HL-60 (cell line): ENCODE measurements at regions not wholly inside any gene's neighbourhood (a gene's known extent, or its start where the extent isn't known, plus 50 kb on each side); places are given as distances from the start of the nearest gene placed in this dataset.

Experiments used
- DNase-seq, 2 experiments: peaks; one replicate each; pipeline ENCODE4 v3.0.0-alpha.2; 2010 to 2020; ENCODE audit warnings: low read depth in 1 of 2, low spot score in 1 of 2
- H3K27ac ChIP-seq: fragments of 250-450 bp; sonication (Bioruptor Pico); replicated peaks from 2 replicates; pipeline ENCODE4 v1.5.1; 2020; ENCODE audit warnings: mild to moderate bottlenecking, moderate library complexity
- H3K27me3 ChIP-seq: fragments of 250-450 bp; sonication (Bioruptor Pico); 2 replicates; pipeline ENCODE4 v1.5.1; 2021; ENCODE audit warnings: mild to moderate bottlenecking, moderate library complexity; ENCODE audit not compliant: insufficient read depth, poor library complexity, severe bottlenecking
- H3K4me3 ChIP-seq: replicated peaks from 2 replicates; pipeline ENCODE4 v1.5.1; 2011; ENCODE audit warnings: mild to moderate bottlenecking, control low read depth, low read length; ENCODE audit not compliant: insufficient read depth
- GABPA ChIP-seq: IDR thresholded peaks from 2 replicates; pipeline ENCODE4 v1.6.1; 2012; ENCODE audit warnings: low read depth
- POLR2AphosphoS5 ChIP-seq: IDR thresholded peaks from 2 replicates; pipeline ENCODE4 v1.6.1; 2012; ENCODE audit warnings: low read depth
- SPI1 ChIP-seq: IDR thresholded peaks from 2 replicates; pipeline ENCODE4 v1.6.1; 2012; ENCODE audit warnings: low read depth, mild to moderate bottlenecking, borderline replicate concordance
- TF ChIP-seq, protein P1 (sequence below): IDR thresholded peaks from one replicate; pipeline ENCODE4 v1.5.1; 2011; ENCODE audit warnings: low read length, control low read depth, inconsistent platforms; ENCODE audit not compliant: insufficient read depth
- TF ChIP-seq, protein P2 (sequence below): IDR thresholded peaks from 2 replicates; pipeline ENCODE4 v1.6.1; 2012; ENCODE audit warnings: low read depth; ENCODE audit not compliant: insufficient replicate concordance

DNA sequence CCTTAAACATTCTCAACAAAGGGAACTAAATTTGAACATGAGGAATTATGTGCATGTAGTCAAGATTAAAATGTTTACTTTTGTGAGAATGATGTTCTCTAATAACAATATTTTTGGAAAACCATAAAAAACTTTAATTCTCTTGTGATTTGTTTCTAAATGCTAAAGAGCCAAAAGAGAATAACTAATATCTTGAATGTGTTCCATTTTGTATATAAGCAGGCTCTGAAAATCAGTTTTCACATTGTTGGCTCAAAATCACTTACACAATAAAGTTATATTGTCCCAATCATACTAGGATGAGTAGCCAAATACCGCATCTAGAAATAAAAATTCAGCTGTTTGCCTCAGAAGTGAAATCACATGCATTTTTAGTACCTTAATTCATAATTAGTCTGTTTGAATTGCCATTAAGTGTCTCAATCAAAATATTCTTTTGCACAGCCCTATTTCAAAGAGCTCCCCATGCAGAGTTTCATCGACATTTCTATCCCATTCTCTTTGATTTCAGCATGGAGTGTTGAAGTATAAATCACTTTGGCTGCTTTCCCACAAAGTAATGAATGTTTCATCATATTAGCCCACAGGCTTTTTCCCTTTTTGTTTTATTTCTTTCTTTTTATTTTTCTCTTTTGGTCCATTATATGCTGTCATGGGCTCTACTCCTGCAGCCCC is 420.3 kb upstream of the POM121L12 start:
- Histone ChIP-seq H3K27me3 (no peaks in the 10 kb centered on the region), H3K4me3 (no peak overlapping the region), H3K27ac (no peak overlapping the region)
- TF ChIP-seq, protein P1, sequence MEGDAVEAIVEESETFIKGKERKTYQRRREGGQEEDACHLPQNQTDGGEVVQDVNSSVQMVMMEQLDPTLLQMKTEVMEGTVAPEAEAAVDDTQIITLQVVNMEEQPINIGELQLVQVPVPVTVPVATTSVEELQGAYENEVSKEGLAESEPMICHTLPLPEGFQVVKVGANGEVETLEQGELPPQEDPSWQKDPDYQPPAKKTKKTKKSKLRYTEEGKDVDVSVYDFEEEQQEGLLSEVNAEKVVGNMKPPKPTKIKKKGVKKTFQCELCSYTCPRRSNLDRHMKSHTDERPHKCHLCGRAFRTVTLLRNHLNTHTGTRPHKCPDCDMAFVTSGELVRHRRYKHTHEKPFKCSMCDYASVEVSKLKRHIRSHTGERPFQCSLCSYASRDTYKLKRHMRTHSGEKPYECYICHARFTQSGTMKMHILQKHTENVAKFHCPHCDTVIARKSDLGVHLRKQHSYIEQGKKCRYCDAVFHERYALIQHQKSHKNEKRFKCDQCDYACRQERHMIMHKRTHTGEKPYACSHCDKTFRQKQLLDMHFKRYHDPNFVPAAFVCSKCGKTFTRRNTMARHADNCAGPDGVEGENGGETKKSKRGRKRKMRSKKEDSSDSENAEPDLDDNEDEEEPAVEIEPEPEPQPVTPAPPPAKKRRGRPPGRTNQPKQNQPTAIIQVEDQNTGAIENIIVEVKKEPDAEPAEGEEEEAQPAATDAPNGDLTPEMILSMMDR: no peak
- TF ChIP-seq GABPA: no peak
- no peak for TF ChIP-seq SPI1
- TF ChIP-seq, protein P2, sequence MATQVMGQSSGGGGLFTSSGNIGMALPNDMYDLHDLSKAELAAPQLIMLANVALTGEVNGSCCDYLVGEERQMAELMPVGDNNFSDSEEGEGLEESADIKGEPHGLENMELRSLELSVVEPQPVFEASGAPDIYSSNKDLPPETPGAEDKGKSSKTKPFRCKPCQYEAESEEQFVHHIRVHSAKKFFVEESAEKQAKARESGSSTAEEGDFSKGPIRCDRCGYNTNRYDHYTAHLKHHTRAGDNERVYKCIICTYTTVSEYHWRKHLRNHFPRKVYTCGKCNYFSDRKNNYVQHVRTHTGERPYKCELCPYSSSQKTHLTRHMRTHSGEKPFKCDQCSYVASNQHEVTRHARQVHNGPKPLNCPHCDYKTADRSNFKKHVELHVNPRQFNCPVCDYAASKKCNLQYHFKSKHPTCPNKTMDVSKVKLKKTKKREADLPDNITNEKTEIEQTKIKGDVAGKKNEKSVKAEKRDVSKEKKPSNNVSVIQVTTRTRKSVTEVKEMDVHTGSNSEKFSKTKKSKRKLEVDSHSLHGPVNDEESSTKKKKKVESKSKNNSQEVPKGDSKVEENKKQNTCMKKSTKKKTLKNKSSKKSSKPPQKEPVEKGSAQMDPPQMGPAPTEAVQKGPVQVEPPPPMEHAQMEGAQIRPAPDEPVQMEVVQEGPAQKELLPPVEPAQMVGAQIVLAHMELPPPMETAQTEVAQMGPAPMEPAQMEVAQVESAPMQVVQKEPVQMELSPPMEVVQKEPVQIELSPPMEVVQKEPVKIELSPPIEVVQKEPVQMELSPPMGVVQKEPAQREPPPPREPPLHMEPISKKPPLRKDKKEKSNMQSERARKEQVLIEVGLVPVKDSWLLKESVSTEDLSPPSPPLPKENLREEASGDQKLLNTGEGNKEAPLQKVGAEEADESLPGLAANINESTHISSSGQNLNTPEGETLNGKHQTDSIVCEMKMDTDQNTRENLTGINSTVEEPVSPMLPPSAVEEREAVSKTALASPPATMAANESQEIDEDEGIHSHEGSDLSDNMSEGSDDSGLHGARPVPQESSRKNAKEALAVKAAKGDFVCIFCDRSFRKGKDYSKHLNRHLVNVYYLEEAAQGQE: no peak
- no peak for TF ChIP-seq POLR2AphosphoS5
- no peak for DNase-seq

DNA sequence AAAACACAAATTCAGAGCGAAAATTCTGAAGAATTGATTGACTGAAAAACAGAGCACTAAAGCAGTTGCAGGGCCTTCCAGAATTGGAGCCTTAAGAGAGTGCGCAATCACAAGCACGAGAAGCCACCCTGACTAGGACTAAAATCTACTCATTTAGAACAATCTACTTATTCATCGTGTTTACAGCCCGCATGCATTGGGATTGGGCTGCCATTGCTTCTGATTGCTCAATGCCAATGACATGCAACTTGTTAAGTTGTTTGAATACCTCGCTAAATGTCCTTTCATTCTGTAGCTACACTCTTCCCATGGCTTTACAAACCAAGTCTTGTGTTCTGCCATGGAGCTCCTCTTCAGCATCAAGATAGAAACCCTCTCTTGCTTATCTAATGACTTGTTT is 425.9 kb upstream of the POM121L12 start:
- H3K27me3 ChIP-seq: no peaks in the 10 kb centered on the region
- H3K27ac ChIP-seq: no peak overlapping the region
- TF ChIP-seq, protein P2: no peak
- TF ChIP-seq, protein P1: no peak
- TF ChIP-seq POLR2AphosphoS5 (no peak), SPI1 (no peak), GABPA (no peak)
- no peak overlapping the region for H3K4me3 ChIP-seq
- no peak for DNase-seq

DNA sequence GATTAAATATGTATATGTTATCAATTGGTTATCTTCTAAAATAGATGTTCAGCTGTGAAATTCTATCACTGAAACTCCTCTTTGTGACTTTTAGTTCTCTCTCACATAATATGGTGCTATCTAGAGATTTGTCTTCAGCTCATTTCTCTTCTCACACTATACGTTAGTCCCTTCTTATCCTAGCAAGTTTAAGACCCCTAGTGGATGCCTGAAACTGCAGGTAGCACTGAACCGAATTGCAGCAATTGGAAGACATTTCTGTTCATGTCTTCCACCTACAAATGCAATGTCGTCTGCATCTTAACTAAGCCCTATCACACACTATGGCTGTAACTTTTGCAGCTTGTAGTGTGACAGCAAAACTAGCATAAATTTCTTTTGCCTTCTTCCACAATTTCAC is 442.7 kb upstream of the POM121L12 start:
- no peak overlapping the region for H3K27ac ChIP-seq
- no peak for TF ChIP-seq POLR2AphosphoS5
- TF ChIP-seq, protein P2: no peak
- TF ChIP-seq SPI1: no peak
- no peak for TF ChIP-seq GABPA
- TF ChIP-seq, protein P1: no peak
- H3K27me3 ChIP-seq: no peaks in the 10 kb centered on the region
- DNase-seq: no peak
- H3K4me3 ChIP-seq: no peak overlapping the region
